NCI-H446 treated with DMSO at 0.1 percent for 48 hours (cell line): ENCODE measurements at regions not wholly inside any gene's neighbourhood (a gene's known extent, or its start where the extent isn't known, plus 50 kb on each side); places are given as distances from the start of the nearest gene placed in this dataset.
"Not testable (repeated sequence)": the region's sequence is repeated elsewhere in the genome, so short reads cannot be mapped to it uniquely, and the experiment has no call there.

Source experiments
- DNase-seq: peaks from one replicate; lab custom pipeline; 2025; lab: John Stamatoyannopoulos, UW

- DNase-seq: no peak
Measured at GRCh38 chrX:120718969-120719368, 89.1 kb upstream of the C1GALT1C1 start.

GRCh38 chrX:120702337-120702736, 72.5 kb upstream of the C1GALT1C1 start:
- not testable (repeated sequence) for DNase-seq

GRCh38 chrX:120697053-120697452, 67.2 kb upstream of the C1GALT1C1 start:
- DNase-seq: no peak

GRCh38 chrX:120692319-120692718, 62.5 kb upstream of the C1GALT1C1 start:
- DNase-seq: no peak

GRCh38 chrX:120690941-120691340, 61.1 kb upstream of the C1GALT1C1 start:
- no peak for DNase-seq

GRCh38 chrX:120690344-120690743, 60.5 kb upstream of the C1GALT1C1 start:
- DNase-seq: no peak

- no peak for DNase-seq
Measured at GRCh38 chrX:120680090-120680489, 50.2 kb upstream of the C1GALT1C1 start.
